ENCODE measurements at regions not wholly inside any gene's neighbourhood (a gene's known extent, or its start where the extent isn't known, plus 50 kb on each side); places are given as distances from the start of the nearest gene placed in this dataset.

- Histone ChIP-seq H3K4me1 (no peaks in the 10 kb centered on the region), H3K9me3 (no peaks in the 10 kb centered on the region), H3K27me3 (no peaks in the 10 kb centered on the region), H3K27ac (no peak overlapping the region), H3K4me3 (no peak overlapping the region), H3K36me3 (no peaks in the 10 kb centered on the region)
- TF ChIP-seq CTCF (IDR thresholded peaks at IDR 0.05) (no peak), POLR2A (IDR thresholded peaks at IDR 0.05) (no peak)
- WGBS, 2 donors = 82 to 83% methylated on average over 4 to 6 of the region's 6 CpGs
- no peak for DNase-seq
- intact Hi-C loops (cut with DNase I) = no loop called here
Measured at GRCh38 chr5:4011943-4012342, 416.3 kb downstream of the IRX1 start.

GRCh38 chr5:4013106-4013898 is 417.7 kb downstream of the IRX1 start:
- Histone ChIP-seq H3K27me3 (no peaks in the 10 kb centered on the region), H3K36me3 (no peaks in the 10 kb centered on the region), H3K9me3 (no peaks in the 10 kb centered on the region), H3K4me3 (no peak overlapping the region), H3K4me1 (peaks cover 1 to 2% (median 2%) of the 10 kb centered on the region in 3 donors), H3K27ac (no peak overlapping the region)
- intact Hi-C loops (cut with DNase I) = no loop called here
- no peak for TF ChIP-seq POLR2A (IDR thresholded peaks at IDR 0.05)
- TF ChIP-seq CTCF (IDR thresholded peaks at IDR 0.05) = no peak
- DNase-seq = no peak
- 73 to 83% methylated on average over 10 to 18 of the region's 20 CpGs for WGBS, 2 donors

GRCh38 chr5:4015709-4016108 is 420.1 kb downstream of the IRX1 start:
- DNase-seq = no peak
- Histone ChIP-seq H3K9me3 (no peaks in the 10 kb centered on the region), H3K36me3 (no peaks in the 10 kb centered on the region), H3K4me3 (no peak overlapping the region), H3K27me3 (no peaks in the 10 kb centered on the region), H3K4me1 (peaks cover 8 to 25% (median 22%) of the 10 kb centered on the region in 3 donors), H3K27ac (no peak overlapping the region)
- intact Hi-C loops (cut with DNase I) = no loop called here
- WGBS, 2 donors = 86% methylated on average over 4 of the region's 4 CpGs
- TF ChIP-seq POLR2A (IDR thresholded peaks at IDR 0.05) = no peak
- no peak for TF ChIP-seq CTCF (IDR thresholded peaks at IDR 0.05)

- Histone ChIP-seq H3K9me3 (no peaks in the 10 kb centered on the region), H3K36me3 (no peaks in the 10 kb centered on the region), H3K4me1 (peaks cover 8 to 31% (median 22%) of the 10 kb centered on the region in 3 donors), H3K27ac (no peak overlapping the region), H3K27me3 (no peaks in the 10 kb centered on the region), H3K4me3 (no peak overlapping the region)
- intact Hi-C loops (cut with DNase I) = no loop called here
- TF ChIP-seq POLR2A (IDR thresholded peaks at IDR 0.05) = no peak
- TF ChIP-seq CTCF (IDR thresholded peaks at IDR 0.05) = no peak
- DNase-seq = no peak
- WGBS, 2 donors = 82 to 84% methylated on average over 4 of the region's 5 CpGs
Measured at GRCh38 chr5:4017076-4017803, 421.6 kb downstream of the IRX1 start.

GRCh38 chr5:4018007-4018406 is 422.4 kb downstream of the IRX1 start:
- Histone ChIP-seq H3K36me3 (no peaks in the 10 kb centered on the region), H3K9me3 (no peaks in the 10 kb centered on the region), H3K4me3 (no peak overlapping the region), H3K27me3 (no peaks in the 10 kb centered on the region), H3K27ac (peak overlapping the region in 2 of 4 donors; percentile 51 to 53), H3K4me1 (peaks cover 8 to 31% (median 22%) of the 10 kb centered on the region in 3 donors)
- 50 to 52% methylated on average over 2 of the region's 2 CpGs for WGBS, 2 donors
- DNase-seq = no peak
- intact Hi-C loops (cut with DNase I) = no loop called here
- TF ChIP-seq CTCF (IDR thresholded peaks at IDR 0.05) = no peak
- no peak for TF ChIP-seq POLR2A (IDR thresholded peaks at IDR 0.05)

All from esophagus squamous epithelium (tissue), 5 donors.